Mesothelial cell of epicardium (in vitro differentiated cells): ENCODE measurements at regions not wholly inside any gene's neighbourhood (a gene's known extent, or its start where the extent isn't known, plus 50 kb on each side); places are given as distances from the start of the nearest gene placed in this dataset.
A peak's percentile ranks its signal among the peaks of the same experiment; 100 is the strongest.

Experiments used
- DNase-seq, 2 experiments: peaks; one replicate each; pipeline ENCODE4 v3.0.0; 2021; ENCODE audit warnings: low spot score in 2 of 2; ENCODE audit not compliant: unreplicated experiment in 2 of 2
- H3K27ac Mint-ChIP-seq: 2 replicates; pipeline ENCODE4 v1.8.0; 2021; ENCODE audit warnings: mixed read lengths
- H3K27me3 Mint-ChIP-seq: 2 replicates; pipeline ENCODE4 v1.8.0; 2021; ENCODE audit warnings: low read depth, mixed read lengths
- H3K36me3 Mint-ChIP-seq: 2 replicates; pipeline ENCODE4 v1.8.0; 2021; ENCODE audit warnings: mixed read lengths
- H3K4me1 Mint-ChIP-seq: 2 replicates; pipeline ENCODE4 v1.8.0; 2021; ENCODE audit warnings: mixed read lengths
- H3K4me3 Mint-ChIP-seq: 2 replicates; pipeline ENCODE4 v1.8.0; 2021; ENCODE audit warnings: mild to moderate bottlenecking, moderate library complexity, mixed read lengths
- H3K9me3 Mint-ChIP-seq: 2 replicates; pipeline ENCODE4 v1.8.0; 2021; ENCODE audit warnings: mixed read lengths
- CTCF ChIP-seq: fragments of 200-600 bp; sonication (generic); IDR thresholded peaks from one replicate; pipeline ENCODE4 v1.5.0; 2021; ENCODE audit warnings: antibody characterized with exemption; ENCODE audit not compliant: unreplicated experiment

DNA sequence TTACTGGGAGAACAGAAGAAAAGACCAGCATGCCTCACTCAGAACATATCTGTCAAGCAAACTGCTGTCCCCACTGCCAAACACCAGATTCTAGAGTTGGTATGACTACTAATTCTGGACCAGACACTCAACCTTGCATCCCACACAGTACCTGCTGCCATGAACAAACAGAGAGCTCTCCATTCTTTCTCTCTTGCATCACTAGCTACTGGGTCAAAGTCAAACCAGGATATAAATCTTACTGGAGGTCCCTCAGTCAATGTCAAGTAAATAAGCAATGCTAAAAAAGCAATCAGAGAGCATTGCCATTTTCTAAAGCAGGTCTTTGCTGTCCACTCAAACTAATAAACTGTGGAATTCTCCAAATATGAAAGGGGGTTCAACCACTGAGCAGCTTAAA is 452.4 kb upstream of the SEL1L start:
- DNase-seq: no peak
- Mint-ChIP-seq H3K27ac (no peak overlapping the region), H3K36me3 (no peaks in the 10 kb centered on the region), H3K27me3 (no peaks in the 10 kb centered on the region), H3K4me3 (no peak overlapping the region), H3K9me3 (no peaks in the 10 kb centered on the region), H3K4me1 (peaks cover 8% of the 10 kb centered on the region)
- TF ChIP-seq CTCF: no peak

DNA sequence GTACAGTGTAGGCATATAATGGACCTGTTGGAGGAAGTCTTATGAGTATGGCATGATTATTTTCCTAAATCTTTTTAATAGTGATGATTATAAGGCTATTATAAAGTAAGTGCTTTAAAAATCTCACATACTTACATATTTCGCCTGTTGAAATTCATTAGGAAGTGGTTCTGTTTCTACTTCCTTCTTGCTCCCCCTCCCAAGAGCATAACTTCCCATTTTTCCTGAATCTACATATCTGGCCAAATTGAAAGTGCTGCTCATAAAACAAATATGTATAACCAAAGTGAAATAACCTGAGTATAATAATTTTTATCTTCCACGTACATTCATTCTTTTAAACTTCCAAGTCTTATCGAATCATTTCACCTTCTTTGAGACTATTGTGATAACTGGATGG is 455.6 kb upstream of the SEL1L start:
- no peak overlapping the region for H3K4me3 Mint-ChIP-seq
- peaks cover 15% of the 10 kb centered on the region for H3K4me1 Mint-ChIP-seq
- no peak overlapping the region for H3K27ac Mint-ChIP-seq
- no peak for DNase-seq
- H3K9me3 Mint-ChIP-seq: no peaks in the 10 kb centered on the region
- no peak for TF ChIP-seq CTCF
- H3K36me3 Mint-ChIP-seq: no peaks in the 10 kb centered on the region
- no peaks in the 10 kb centered on the region for H3K27me3 Mint-ChIP-seq

- no peaks in the 10 kb centered on the region for H3K9me3 Mint-ChIP-seq
- no peaks in the 10 kb centered on the region for H3K36me3 Mint-ChIP-seq
- no peak overlapping the region for H3K4me3 Mint-ChIP-seq
- H3K4me1 Mint-ChIP-seq: peaks cover 15% of the 10 kb centered on the region
- peak; percentile 18 to 73 for DNase-seq
- H3K27me3 Mint-ChIP-seq: no peaks in the 10 kb centered on the region
- TF ChIP-seq CTCF: peak; percentile 89
- H3K27ac Mint-ChIP-seq: no peak overlapping the region
These were observed 456.7 kb upstream of the SEL1L start for GRCh38 chr14:81990312-81990761.

GRCh38 chr14:81991998-81992397 is 458.3 kb upstream of the SEL1L start:
- peaks cover 4% of the 10 kb centered on the region for H3K9me3 Mint-ChIP-seq
- no peak overlapping the region for H3K4me3 Mint-ChIP-seq
- H3K27ac Mint-ChIP-seq: no peak overlapping the region
- no peak for TF ChIP-seq CTCF
- DNase-seq: no peak
- H3K36me3 Mint-ChIP-seq: no peaks in the 10 kb centered on the region
- H3K27me3 Mint-ChIP-seq: no peaks in the 10 kb centered on the region
- peaks cover 15% of the 10 kb centered on the region for H3K4me1 Mint-ChIP-seq

DNA sequence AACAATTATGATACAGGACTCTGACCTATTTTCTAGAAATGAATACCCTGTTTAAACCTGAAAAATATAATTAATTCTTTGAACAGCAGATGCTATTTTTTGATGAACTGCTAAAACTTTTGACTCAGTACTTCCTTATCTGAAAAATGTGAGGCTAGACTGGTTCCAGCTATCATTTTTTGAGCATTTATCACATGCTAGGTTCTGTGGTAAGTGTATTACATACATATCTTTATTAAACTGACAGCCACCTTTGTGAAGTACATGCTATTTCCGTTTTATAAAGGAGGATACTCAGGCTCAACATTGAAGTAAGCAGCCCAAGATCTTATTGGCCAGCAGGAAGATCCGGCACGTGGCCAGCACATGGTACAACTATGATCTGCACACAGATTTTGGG is 459.8 kb upstream of the SEL1L start:
- TF ChIP-seq CTCF: no peak
- Mint-ChIP-seq H3K4me3 (no peak overlapping the region), H3K9me3 (peaks cover 4% of the 10 kb centered on the region), H3K36me3 (no peaks in the 10 kb centered on the region), H3K27ac (no peak overlapping the region), H3K4me1 (peaks cover 15% of the 10 kb centered on the region), H3K27me3 (no peaks in the 10 kb centered on the region)
- no peak for DNase-seq

DNA sequence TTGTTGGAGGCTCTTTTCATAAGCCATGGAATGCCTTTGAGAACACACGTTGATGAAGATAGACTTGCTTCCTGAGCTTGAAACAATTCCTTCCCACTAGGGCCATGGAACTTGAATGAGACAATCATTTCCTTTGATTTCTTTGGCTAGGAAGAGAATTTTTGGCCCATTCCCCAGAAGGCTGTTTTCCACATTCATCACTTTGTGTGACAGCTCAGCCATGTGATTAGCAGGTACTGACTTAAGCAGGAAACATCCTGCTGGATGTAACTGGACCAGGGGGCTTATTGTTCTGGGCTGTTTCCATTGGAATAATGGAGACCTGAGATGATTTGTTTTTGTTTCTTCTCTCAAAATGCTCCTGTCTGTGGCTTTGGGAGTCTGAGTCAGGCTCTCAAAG is 469.8 kb upstream of the SEL1L start:
- Mint-ChIP-seq H3K27ac (no peak overlapping the region), H3K36me3 (no peaks in the 10 kb centered on the region), H3K27me3 (peaks cover 5% of the 10 kb centered on the region), H3K9me3 (peaks cover 10% of the 10 kb centered on the region), H3K4me3 (no peak overlapping the region), H3K4me1 (no peaks in the 10 kb centered on the region)
- TF ChIP-seq CTCF: no peak
- no peak for DNase-seq
